Muscle of arm (tissue), 1 donor: ENCODE measurements at regions not wholly inside any gene's neighbourhood (a gene's known extent, or its start where the extent isn't known, plus 50 kb on each side); places are given as distances from the start of the nearest gene placed in this dataset.

Experiments
- DNase-seq: peaks from one replicate; pipeline ENCODE4 v3.0.0-alpha.2; 2013

- DNase-seq = no peak
Measured at GRCh38 chr1:80994038-80994437, 806.7 kb upstream of the ADGRL2 start.

GRCh38 chr1:80993154-80993980 is 807.4 kb upstream of the ADGRL2 start:
- DNase-seq = peak; percentile 64

- no peak for DNase-seq
Measured at GRCh38 chr1:80989455-80989854, 811.3 kb upstream of the ADGRL2 start.

- no peak for DNase-seq
Measured at GRCh38 chr1:80988926-80989325, 811.8 kb upstream of the ADGRL2 start.

- no peak for DNase-seq
Measured at GRCh38 chr1:80987824-80988223, 812.9 kb upstream of the ADGRL2 start.

GRCh38 chr1:80987106-80987505 is 813.6 kb upstream of the ADGRL2 start:
- DNase-seq = no peak

- DNase-seq = no peak
Measured at GRCh38 chr1:80982831-80983230, 817.9 kb upstream of the ADGRL2 start.

GRCh38 chr1:80973101-80973500 is 827.6 kb upstream of the ADGRL2 start:
- DNase-seq = no peak

- DNase-seq = no peak
Measured at GRCh38 chr1:80966266-80966665, 834.5 kb upstream of the ADGRL2 start.

- DNase-seq = no peak
Measured at GRCh38 chr1:80962564-80962963, 838.2 kb upstream of the ADGRL2 start.

- DNase-seq = no peak
Measured at GRCh38 chr1:80961464-80962190, 839.1 kb upstream of the ADGRL2 start.

- DNase-seq = peak; percentile 9
Measured at GRCh38 chr1:80933346-80933745, 867.4 kb upstream of the ADGRL2 start.

- no peak for DNase-seq
Measured at GRCh38 chr1:80931178-80931577, 869.6 kb upstream of the ADGRL2 start.

GRCh38 chr1:80929868-80930508 is 870.7 kb upstream of the ADGRL2 start:
- DNase-seq = no peak

- no peak for DNase-seq
Measured at GRCh38 chr1:80926531-80926930, 874.2 kb upstream of the ADGRL2 start.

GRCh38 chr1:80925130-80925805 is 875.5 kb upstream of the ADGRL2 start:
- no peak for DNase-seq

- DNase-seq = no peak
Measured at GRCh38 chr1:80924290-80924689, 876.4 kb upstream of the ADGRL2 start.

GRCh38 chr1:80922906-80923305 is 877.8 kb upstream of the ADGRL2 start:
- DNase-seq = no peak

GRCh38 chr1:80919426-80919825 is 881.3 kb upstream of the ADGRL2 start:
- no peak for DNase-seq

- DNase-seq = no peak
Measured at GRCh38 chr1:80918380-80918779, 882.4 kb upstream of the ADGRL2 start.

- no peak for DNase-seq
Measured at GRCh38 chr1:80917826-80918225, 882.9 kb upstream of the ADGRL2 start.

GRCh38 chr1:80917225-80917624 is 883.5 kb upstream of the ADGRL2 start:
- DNase-seq = no peak
